Uterus (tissue), 3 donors: ENCODE measurements at regions not wholly inside any gene's neighbourhood (a gene's known extent, or its start where the extent isn't known, plus 50 kb on each side); places are given as distances from the start of the nearest gene placed in this dataset.
"Not testable (repeated sequence)": the region's sequence is repeated elsewhere in the genome, so short reads cannot be mapped to it uniquely, and the experiment has no call there.

Experiments used
- DNase-seq, 2 donors: peaks; one replicate each; pipeline ENCODE4 v3.0.0-alpha.2; 2019 to 2020
- H3K27ac ChIP-seq, 2 donors: fragments of 200-600 bp; sonication (generic); 1 replicate in 1 of 2; 2 replicates in 1 of 2; pipeline ENCODE4 v1.5.1; 2016 to 2018
- H3K27me3 ChIP-seq, 2 donors: fragments of 200-600 bp; sonication (generic); one replicate each; pipeline ENCODE4 v1.5.1; 2018 to 2019; ENCODE audit warnings: control low read depth in 1 of 2
- H3K36me3 ChIP-seq, 2 donors: fragments of 200-600 bp; sonication (generic); one replicate each; pipeline ENCODE4 v1.5.1; 2019; ENCODE audit warnings: control low read depth in 1 of 2
- H3K4me1 ChIP-seq, 2 donors: fragments of 200-600 bp; sonication (generic); one replicate each; pipeline ENCODE4 v1.5.1; 2018 to 2019; ENCODE audit warnings: control low read depth in 1 of 2
- H3K4me3 ChIP-seq, 2 donors: fragments of 200-600 bp; sonication (generic); 1 replicate in 1 of 2; 2 replicates in 1 of 2; pipeline ENCODE4 v1.5.1; 2018 to 2019; ENCODE audit warnings: mild to moderate bottlenecking in 1 of 2
- H3K9me3 ChIP-seq, 2 donors: fragments of 200-600 bp; sonication (generic); one replicate each; pipeline ENCODE4 v1.5.1; 2019; ENCODE audit warnings: control low read depth in 1 of 2
- POLR2A ChIP-seq, 2 donors: fragments of 450-650 bp; IDR thresholded peaks; one replicate each; pipeline ENCODE4 v1.6.1; 2016; ENCODE audit warnings: antibody characterized with exemption in 2 of 2, mild to moderate bottlenecking in 1 of 2, moderate library complexity in 1 of 2
- intact Hi-C: fragments of 100-400 bp; cut with DNase I; formaldehyde crosslinking; loops from one replicate; pipeline ENCODE4 v1.15.1; 2023; ENCODE audit warnings: low total_unique reads
- TF ChIP-seq, protein P1 (sequence below), 4 experiments: fragments of 200-600 bp in 2 of 4; fragments of 450-650 bp in 2 of 4; sonication (generic) in 2 of 4; IDR thresholded peaks; one replicate each; pipeline ENCODE4 v1.5.1; 2016 to 2019; ENCODE audit warnings: antibody characterized with exemption in 4 of 4, mild to moderate bottlenecking in 2 of 4, moderate library complexity in 1 of 4
- donor health status: DM: yes; HTN: yes; CAD: no.

DNA sequence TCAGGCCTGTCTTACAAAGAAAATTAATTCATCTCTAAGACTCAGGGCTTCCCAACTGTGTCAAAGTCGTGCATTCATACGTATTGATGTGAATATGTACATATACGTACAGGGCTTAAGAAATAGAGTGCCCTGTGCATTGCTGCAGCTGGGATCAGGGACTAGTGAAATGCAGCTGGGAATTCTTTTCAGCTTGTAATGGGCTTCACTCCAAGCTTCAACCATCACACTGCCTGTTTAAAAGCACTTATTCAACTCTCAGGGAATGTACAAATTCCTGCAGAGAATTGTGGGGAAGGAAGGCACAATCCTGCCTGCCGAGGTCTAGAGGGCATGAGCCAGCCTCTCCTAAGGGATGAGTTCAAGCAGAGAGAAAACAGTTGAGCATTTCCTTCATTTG, 59.6 kb upstream of the MAN2A1 start:
- H3K36me3 ChIP-seq, result no peaks in the 10 kb centered on the region
- no peak overlapping the region for H3K4me3 ChIP-seq
- DNase-seq, result no peak
- H3K27me3 ChIP-seq, result no peaks in the 10 kb centered on the region
- no peak overlapping the region for H3K27ac ChIP-seq
- intact Hi-C loops, result no loop called here
- no peak for TF ChIP-seq POLR2A (IDR thresholded peaks at IDR 0.05)
- TF ChIP-seq, protein P1, sequence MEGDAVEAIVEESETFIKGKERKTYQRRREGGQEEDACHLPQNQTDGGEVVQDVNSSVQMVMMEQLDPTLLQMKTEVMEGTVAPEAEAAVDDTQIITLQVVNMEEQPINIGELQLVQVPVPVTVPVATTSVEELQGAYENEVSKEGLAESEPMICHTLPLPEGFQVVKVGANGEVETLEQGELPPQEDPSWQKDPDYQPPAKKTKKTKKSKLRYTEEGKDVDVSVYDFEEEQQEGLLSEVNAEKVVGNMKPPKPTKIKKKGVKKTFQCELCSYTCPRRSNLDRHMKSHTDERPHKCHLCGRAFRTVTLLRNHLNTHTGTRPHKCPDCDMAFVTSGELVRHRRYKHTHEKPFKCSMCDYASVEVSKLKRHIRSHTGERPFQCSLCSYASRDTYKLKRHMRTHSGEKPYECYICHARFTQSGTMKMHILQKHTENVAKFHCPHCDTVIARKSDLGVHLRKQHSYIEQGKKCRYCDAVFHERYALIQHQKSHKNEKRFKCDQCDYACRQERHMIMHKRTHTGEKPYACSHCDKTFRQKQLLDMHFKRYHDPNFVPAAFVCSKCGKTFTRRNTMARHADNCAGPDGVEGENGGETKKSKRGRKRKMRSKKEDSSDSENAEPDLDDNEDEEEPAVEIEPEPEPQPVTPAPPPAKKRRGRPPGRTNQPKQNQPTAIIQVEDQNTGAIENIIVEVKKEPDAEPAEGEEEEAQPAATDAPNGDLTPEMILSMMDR (IDR thresholded peaks at IDR 0.05), result no peak
- H3K4me1 ChIP-seq, result no peaks in the 10 kb centered on the region
- H3K9me3 ChIP-seq, result no peaks in the 10 kb centered on the region

DNA sequence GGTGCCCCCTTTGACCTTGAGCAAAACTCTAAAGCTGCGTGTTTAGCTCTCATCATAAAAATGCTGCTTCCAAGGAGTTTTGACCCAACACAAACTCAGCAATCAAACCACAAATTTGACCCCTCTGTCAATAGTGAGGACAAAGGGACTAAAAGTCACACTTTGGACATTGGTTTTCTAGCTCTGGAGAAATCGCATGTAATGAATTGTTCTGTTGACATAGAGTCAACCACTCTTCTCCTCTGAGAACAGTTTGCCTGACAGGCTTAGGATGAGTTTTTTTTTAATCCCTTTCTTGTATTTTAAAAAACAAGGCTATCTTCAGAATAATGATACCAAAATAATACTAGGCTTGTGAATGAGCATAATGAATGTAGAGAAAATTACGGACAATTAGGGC, 61.1 kb upstream of the MAN2A1 start:
- Histone ChIP-seq H3K4me3 (no peak overlapping the region), H3K27ac (no peak overlapping the region), H3K9me3 (no peaks in the 10 kb centered on the region), H3K4me1 (no peaks in the 10 kb centered on the region), H3K36me3 (no peaks in the 10 kb centered on the region), H3K27me3 (no peaks in the 10 kb centered on the region)
- intact Hi-C loops, result no loop called here
- TF ChIP-seq, protein P1 (IDR thresholded peaks at IDR 0.05), result no peak
- no peak for TF ChIP-seq POLR2A (IDR thresholded peaks at IDR 0.05)
- DNase-seq, result no peak

DNA sequence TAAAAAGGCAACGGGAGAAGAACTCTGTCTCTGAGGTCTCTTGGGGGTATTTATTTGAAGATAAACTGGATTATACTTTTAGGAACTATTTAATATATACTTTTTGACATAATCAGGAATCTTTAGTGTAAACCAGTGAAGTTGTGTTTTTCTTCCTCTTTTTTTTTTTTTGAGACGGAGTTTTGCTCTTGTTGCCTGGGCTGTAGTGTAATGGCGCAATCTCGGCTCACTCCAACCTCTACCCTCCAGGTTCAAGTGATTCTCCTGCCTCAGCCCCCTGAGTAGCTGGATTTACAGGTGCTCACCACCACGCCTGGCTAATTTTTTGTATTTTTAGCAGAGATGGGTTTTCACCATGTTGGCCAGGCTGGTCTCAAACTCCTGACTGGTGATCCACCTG, 68.5 kb upstream of the MAN2A1 start:
- H3K4me3 ChIP-seq, H3K27ac ChIP-seq, H3K27me3 ChIP-seq, DNase-seq, H3K36me3 ChIP-seq, H3K4me1 ChIP-seq, H3K9me3 ChIP-seq, intact Hi-C loops: not testable (repeated sequence)

DNA sequence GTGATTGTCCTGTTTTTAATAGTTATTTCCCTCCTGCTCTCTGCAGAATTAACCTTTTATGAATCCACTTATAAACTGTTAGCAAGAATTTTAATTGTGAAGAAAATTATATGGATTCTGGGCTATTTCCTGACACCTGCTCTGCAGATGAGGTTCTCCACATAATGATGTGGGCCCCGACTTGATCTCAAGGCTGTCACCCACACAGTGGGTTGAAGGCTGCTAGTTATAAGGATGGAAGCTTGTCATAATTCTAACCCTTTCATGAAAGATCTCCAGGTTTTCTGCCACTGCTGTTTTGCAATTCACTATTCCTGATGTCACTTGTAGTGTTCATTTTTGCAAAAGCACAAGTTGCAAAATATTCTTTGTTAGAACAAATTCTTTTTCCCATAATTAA, 69.1 kb upstream of the MAN2A1 start:
- Histone ChIP-seq H3K4me3 (no peak overlapping the region), H3K4me1 (no peaks in the 10 kb centered on the region), H3K36me3 (no peaks in the 10 kb centered on the region), H3K27ac (no peak overlapping the region), H3K9me3 (no peaks in the 10 kb centered on the region), H3K27me3 (no peaks in the 10 kb centered on the region)
- intact Hi-C loops, result no loop called here
- TF ChIP-seq, protein P1 (IDR thresholded peaks at IDR 0.05), result no peak
- TF ChIP-seq POLR2A (IDR thresholded peaks at IDR 0.05), result no peak
- no peak for DNase-seq

DNA sequence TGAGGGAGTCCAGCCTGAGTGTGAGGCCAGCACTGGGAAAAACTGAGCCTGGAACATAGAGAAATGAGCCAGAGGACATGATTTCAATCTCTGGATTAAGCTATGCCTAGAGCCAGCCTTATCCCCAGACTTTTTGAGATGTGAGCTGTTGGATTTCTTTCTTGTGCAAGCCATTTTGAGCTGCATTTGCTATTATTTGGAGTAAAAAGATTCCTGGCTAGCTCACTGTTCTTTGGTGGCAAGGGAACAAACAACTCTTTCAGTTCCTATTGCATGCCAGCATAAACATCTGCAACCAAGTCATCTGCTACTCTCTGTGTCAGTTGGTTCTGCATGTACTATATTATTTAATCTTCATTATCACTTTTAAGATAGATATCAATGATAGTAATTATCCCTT, 70.1 kb upstream of the MAN2A1 start:
- no peaks in the 10 kb centered on the region for H3K4me1 ChIP-seq
- no peak for TF ChIP-seq POLR2A (IDR thresholded peaks at IDR 0.05)
- TF ChIP-seq, protein P1 (IDR thresholded peaks at IDR 0.05), result no peak
- H3K36me3 ChIP-seq, result no peaks in the 10 kb centered on the region
- no peaks in the 10 kb centered on the region for H3K27me3 ChIP-seq
- no peak overlapping the region for H3K4me3 ChIP-seq
- DNase-seq, result no peak
- no peak overlapping the region for H3K27ac ChIP-seq
- intact Hi-C loops, result no loop called here
- no peaks in the 10 kb centered on the region for H3K9me3 ChIP-seq

DNA sequence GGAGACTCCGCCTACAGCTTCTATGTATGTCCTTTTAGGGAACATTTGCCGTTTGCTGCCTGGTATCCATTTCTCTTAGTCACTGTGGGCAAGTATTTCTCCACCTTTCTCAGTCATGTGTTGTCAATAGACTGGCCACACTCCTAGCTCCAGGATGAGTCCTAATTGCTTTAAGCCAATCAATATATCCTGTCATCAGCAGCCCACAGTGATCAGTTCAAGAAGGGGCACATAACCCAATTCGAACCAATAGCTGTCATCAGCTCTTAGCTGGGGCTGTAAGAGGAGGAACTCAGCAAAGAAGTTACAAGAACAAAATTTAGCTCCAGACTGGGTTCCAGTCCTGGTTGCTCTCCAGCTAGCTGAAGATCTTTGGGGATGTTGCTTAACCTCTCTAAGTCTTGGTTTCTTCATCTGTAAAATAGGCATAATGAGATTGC, 70.7 kb upstream of the MAN2A1 start:
- H3K4me1 ChIP-seq, result no peaks in the 10 kb centered on the region

More for the DNA sequence above, 70.7 kb upstream of the MAN2A1 start:
- Histone ChIP-seq H3K9me3 (no peaks in the 10 kb centered on the region), H3K4me3 (no peak overlapping the region), H3K36me3 (no peaks in the 10 kb centered on the region), H3K27me3 (no peaks in the 10 kb centered on the region), H3K27ac (no peak overlapping the region)
- intact Hi-C loops, result no loop called here
- DNase-seq, result no peak
- no peak for TF ChIP-seq POLR2A (IDR thresholded peaks at IDR 0.05)
- TF ChIP-seq, protein P1 (IDR thresholded peaks at IDR 0.05), result no peak
